SHP77 (cell line): ENCODE measurements at regions not wholly inside any gene's neighbourhood (a gene's known extent, or its start where the extent isn't known, plus 50 kb on each side); places are given as distances from the start of the nearest gene placed in this dataset.

ENCODE experiments used
- DNase-seq, 2 experiments: peaks; one replicate each; lab custom pipeline; 2025; lab: John Stamatoyannopoulos, UW

DNA sequence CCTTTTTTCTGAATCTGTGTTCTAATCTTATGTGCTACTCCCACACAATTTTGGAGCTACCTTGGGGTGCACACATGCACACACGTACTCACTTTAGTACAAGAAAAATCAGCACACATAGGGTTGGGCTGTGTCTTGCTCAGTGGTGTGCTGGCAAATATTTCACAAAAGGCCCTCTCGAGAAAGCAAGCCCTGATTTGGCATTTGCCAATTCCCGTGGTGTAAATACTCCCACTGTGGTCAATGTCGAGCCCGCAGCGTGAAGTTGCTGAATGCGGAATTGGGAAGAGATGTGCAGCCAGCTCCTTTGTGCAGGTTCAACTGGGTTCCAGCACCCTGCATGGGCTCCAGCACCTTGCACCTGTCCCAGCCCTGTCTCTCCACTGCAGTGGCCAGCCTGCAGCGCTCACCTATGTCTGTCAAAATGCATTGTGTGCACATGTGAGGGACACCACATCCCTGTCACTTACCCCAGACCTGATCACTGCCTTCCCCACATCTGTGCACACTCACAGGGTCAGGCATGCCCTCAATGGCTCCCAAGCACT lies 78.4 kb upstream of the WNT4 start:
- no peak for DNase-seq

DNA sequence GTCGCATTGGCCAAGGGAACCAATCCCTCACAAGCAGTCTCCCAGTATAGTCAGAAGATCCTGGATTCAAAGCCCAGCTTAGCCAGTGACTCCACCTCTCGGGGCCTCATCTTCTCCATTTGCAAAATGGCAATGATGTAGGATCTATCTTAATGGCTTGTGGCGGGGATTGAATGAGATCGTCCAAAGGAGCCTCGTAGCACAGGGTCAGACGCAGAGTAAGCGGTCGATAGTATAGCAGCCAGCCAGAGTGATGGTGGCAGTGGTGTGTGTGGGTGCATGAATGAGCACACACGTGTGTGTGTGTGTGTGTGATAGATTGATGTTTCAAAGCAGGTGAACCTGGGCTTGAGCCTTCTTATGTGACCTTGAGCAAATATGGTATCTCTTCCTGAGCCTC lies 79.8 kb upstream of the WNT4 start:
- no peak for DNase-seq

GRCh38 chr1:22223176-22223575 lies 80.3 kb upstream of the WNT4 start:
- no peak for DNase-seq

GRCh38 chr1:22224091-22224490 lies 81.2 kb upstream of the WNT4 start:
- no peak for DNase-seq

DNA sequence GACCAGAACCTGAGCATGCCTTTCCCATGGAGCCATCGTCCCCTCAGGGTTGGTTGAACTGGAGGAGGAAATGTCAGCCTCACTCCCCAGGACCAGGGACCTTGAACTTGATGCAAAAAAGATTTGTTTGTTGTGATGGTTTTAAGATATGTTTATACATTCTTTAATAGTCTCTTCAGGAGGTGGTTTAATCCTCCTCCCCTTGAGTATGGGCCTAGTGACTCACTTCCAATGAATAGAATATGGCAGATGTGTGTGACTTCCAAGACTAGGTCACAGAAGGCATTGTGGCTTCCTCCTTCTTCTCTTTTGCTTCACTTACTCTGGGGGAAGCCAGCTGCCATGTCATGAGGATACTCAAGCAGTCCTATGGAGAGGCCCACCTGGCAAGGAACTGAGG lies 81.7 kb upstream of the WNT4 start:
- DNase-seq: no peak

- no peak for DNase-seq
Measured at GRCh38 chr1:22225858-22226589, 83.1 kb upstream of the WNT4 start.

- no peak for DNase-seq
Measured at GRCh38 chr1:22228074-22228473, 85.2 kb upstream of the WNT4 start.

- no peak for DNase-seq
Measured at GRCh38 chr1:22228505-22228911, 85.6 kb upstream of the WNT4 start.

GRCh38 chr1:22229379-22229778 lies 86.5 kb upstream of the WNT4 start:
- DNase-seq: no peak

- no peak for DNase-seq
Measured at GRCh38 chr1:22231068-22231593, 88.2 kb upstream of the WNT4 start.

GRCh38 chr1:22231995-22232690 lies 89.2 kb upstream of the WNT4 start:
- DNase-seq: no peak

GRCh38 chr1:22233222-22233621 lies 90.3 kb upstream of the WNT4 start:
- DNase-seq: no peak

DNA sequence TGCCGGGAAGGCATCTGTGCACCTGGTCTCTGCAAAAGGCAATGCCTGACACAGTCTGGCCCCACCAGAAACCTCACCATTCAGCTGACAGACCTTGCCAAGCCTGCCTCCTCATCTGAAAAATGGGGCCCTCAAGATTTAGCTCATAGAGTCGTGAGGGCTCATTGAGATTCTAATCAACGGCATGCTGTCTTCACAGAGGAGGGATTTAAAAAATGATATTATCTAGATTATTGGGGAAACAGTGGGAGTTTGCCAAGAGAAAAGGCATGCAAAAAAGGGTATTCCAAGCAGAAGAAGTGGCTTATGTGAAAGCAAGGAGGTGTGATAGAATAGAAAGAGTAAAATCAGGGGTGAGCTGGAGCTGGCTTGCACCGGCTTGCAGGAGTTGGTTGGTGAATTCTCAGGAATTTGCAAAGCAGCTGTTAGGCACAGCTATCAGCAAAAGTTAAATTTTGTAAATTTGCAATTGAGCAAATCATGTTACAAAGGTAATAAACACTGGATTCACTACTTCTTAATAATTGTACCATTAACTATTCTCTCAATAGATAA lies 91.7 kb upstream of the WNT4 start:
- DNase-seq: no peak

DNA sequence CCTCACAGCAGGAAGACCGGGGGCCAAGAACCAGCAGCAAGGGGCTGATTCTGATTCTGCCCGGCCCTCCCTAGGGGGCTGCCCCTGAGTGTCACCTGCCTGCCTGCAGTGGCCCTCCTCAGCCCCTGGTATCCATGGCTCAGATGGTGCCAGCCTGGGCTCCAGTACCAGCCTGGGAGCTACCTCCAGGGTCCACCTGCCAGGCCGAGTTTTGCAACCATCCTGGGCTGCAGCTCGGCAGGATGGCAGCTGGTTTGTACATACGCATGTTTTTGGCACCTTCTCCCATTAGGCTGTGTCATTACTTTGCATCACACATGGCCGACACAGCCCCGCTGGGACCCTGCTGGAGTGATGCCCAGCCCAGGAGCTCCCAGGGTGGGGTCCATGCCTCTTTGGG lies 93.3 kb upstream of the WNT4 start:
- no peak for DNase-seq

DNA sequence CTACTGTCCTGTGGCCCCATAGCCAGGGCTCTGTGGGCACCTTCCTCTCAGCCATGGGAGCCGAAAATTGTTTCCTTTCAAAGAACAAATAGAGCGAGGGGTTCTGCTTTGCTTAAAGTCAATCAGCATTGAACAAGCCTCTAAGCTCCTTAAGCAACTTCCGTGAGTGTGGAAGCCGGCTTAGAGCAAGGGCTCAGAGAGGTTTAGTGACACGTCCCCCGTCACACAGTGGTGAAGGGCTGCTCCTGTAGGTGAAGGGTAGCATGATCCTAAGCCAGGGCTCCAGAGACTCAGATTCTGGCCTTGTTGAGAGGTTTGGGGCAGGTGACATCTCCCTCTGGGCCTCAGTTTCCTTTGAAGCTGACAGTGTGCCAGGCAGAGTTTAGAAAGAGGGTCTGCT lies 94.0 kb upstream of the WNT4 start:
- DNase-seq: no peak

GRCh38 chr1:22237433-22238093 lies 94.7 kb upstream of the WNT4 start:
- DNase-seq: no peak

GRCh38 chr1:22238356-22239224 lies 95.7 kb upstream of the WNT4 start:
- no peak for DNase-seq

- DNase-seq: no peak
Measured at GRCh38 chr1:22239378-22239777, 96.5 kb upstream of the WNT4 start.

GRCh38 chr1:22241250-22241649 lies 98.4 kb upstream of the WNT4 start:
- no peak for DNase-seq

DNA sequence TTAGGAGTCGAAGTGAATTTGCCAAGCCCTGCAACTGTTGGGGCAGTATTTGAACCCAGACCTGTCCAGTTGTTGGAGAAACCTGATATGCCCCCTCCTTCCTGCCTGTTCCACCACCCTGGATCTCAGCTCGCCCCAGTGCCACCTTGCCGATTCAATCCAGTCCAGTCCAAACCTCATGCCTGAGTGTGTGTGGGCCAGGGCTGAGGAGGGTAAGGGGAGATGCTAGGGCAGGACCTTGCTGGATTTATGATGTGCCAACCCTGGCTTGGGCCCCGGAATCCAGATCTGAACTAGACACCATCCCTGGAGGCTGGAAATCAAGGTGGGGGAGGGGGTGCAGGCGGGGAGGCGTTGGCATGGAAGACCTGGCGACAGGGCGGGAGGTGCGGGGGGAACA lies 98.9 kb upstream of the WNT4 start:
- no peak for DNase-seq

- no peak for DNase-seq
Measured at GRCh38 chr1:22245100-22245650, 102.3 kb upstream of the WNT4 start.
